Loucy (cell line): ENCODE measurements at regions not wholly inside any gene's neighbourhood (a gene's known extent, or its start where the extent isn't known, plus 50 kb on each side); places are given as distances from the start of the nearest gene placed in this dataset.
"Not testable (repeated sequence)": the region's sequence is repeated elsewhere in the genome, so short reads cannot be mapped to it uniquely, and the experiment has no call there.

Experiments used
- H2AFZ ChIP-seq: fragments of 200-600 bp; sonication (generic); 2 replicates; pipeline ENCODE4 v1.6.0; 2016; ENCODE audit warnings: antibody characterized with exemption, mild to moderate bottlenecking, low read length, moderate library complexity
- H3F3A ChIP-seq: fragments of 200-600 bp; 2 replicates; pipeline ENCODE4 v1.6.0; 2016; ENCODE audit warnings: antibody characterized with exemption, low read depth, mild to moderate bottlenecking
- H3K27me3 ChIP-seq: fragments of 200-600 bp; sonication (generic); 2 replicates; pipeline ENCODE4 v1.6.1; 2014; ENCODE audit warnings: low read length, mild to moderate bottlenecking; ENCODE audit not compliant: insufficient read depth, poor library complexity, severe bottlenecking
- H3K36me3 ChIP-seq: fragments of 200-600 bp; sonication (generic); 2 replicates; pipeline ENCODE4 v1.6.1; 2016; ENCODE audit warnings: low read length; ENCODE audit not compliant: insufficient read depth
- H3K4me1 ChIP-seq: fragments of 200-600 bp; sonication (generic); 2 replicates; pipeline ENCODE4 v1.5.1; 2014; ENCODE audit warnings: low read length, mild to moderate bottlenecking; ENCODE audit not compliant: insufficient read depth, poor library complexity, severe bottlenecking
- H3K4me2 ChIP-seq: fragments of 200-600 bp; sonication (generic); 2 replicates; pipeline ENCODE4 v1.6.0; 2014; ENCODE audit warnings: antibody characterized with exemption, low read length, low read depth, mild to moderate bottlenecking; ENCODE audit not compliant: poor library complexity, severe bottlenecking
- H3K4me3 ChIP-seq: fragments of 200-600 bp; sonication (generic); 2 replicates; pipeline ENCODE4 v1.5.1; 2014; ENCODE audit warnings: low read length, mild to moderate bottlenecking, mixed read lengths; ENCODE audit not compliant: poor library complexity, severe bottlenecking
- H3K79me2 ChIP-seq: fragments of 200-600 bp; sonication (generic); 2 replicates; pipeline ENCODE4 v1.6.1; 2014; ENCODE audit warnings: low read length; ENCODE audit not compliant: insufficient read depth
- H3K9ac ChIP-seq: fragments of 200-600 bp; sonication (generic); 2 replicates; pipeline ENCODE4 v1.6.0; 2014; ENCODE audit warnings: mild to moderate bottlenecking, low read depth, low read length, moderate library complexity; ENCODE audit not compliant: poor library complexity, severe bottlenecking
- H3K9me2 ChIP-seq: fragments of 200-600 bp; sonication (generic); replicated peaks from 2 replicates; pipeline ENCODE4 v1.6.1; 2016; ENCODE audit warnings: low read depth, low read length, mixed read lengths
- H3K9me3 ChIP-seq: fragments of 200-600 bp; sonication (generic); 2 replicates; pipeline ENCODE4 v1.6.1; 2014; ENCODE audit warnings: mild to moderate bottlenecking, antibody characterized with exemption, low read length, low read depth; ENCODE audit not compliant: insufficient read depth
- H4K20me1 ChIP-seq: fragments of 200-600 bp; sonication (generic); 2 replicates; pipeline ENCODE4 v1.6.0; 2014; ENCODE audit warnings: antibody characterized with exemption, low read length, mild to moderate bottlenecking; ENCODE audit not compliant: insufficient read depth, poor library complexity, severe bottlenecking
- CTCF ChIP-seq: fragments of 200-600 bp; sonication (generic); conservative IDR thresholded peaks from 2 replicates; pipeline ENCODE4 v1.5.1; 2014; ENCODE audit warnings: mild to moderate bottlenecking, antibody characterized with exemption, low read length
- EZH2phosphoT487 ChIP-seq: fragments of 200-600 bp; IDR thresholded peaks from 2 replicates; pipeline ENCODE4 v1.6.1; 2018; ENCODE audit warnings: antibody characterized with exemption, mild to moderate bottlenecking, moderate library complexity, borderline replicate concordance

GRCh38 chr14:42488965-42489364, 882.3 kb downstream of the LRFN5 start:
- no peaks in the 10 kb centered on the region for H3K4me1 ChIP-seq
- H3K9ac ChIP-seq = no peak overlapping the region
- no peaks in the 10 kb centered on the region for H3K9me2 ChIP-seq
- no peaks in the 10 kb centered on the region for H3F3A ChIP-seq
- H3K27me3 ChIP-seq = no peaks in the 10 kb centered on the region
- no peak overlapping the region for H3K4me2 ChIP-seq
- no peaks in the 10 kb centered on the region for H3K79me2 ChIP-seq
- no peaks in the 10 kb centered on the region for H4K20me1 ChIP-seq
- TF ChIP-seq CTCF (no peak), EZH2phosphoT487 (no peak)
- no peak overlapping the region for H3K4me3 ChIP-seq
- H3K9me3 ChIP-seq = no peaks in the 10 kb centered on the region
- 0 out of 2 replicates have a peak overlapping the region, but pooled peaks have one; percentile 47 for H2AFZ ChIP-seq
- H3K36me3 ChIP-seq = no peaks in the 10 kb centered on the region

GRCh38 chr14:42482345-42482971, 875.8 kb downstream of the LRFN5 start:
- not testable (repeated sequence) for H3F3A ChIP-seq, H3K9me2 ChIP-seq, H3K4me3 ChIP-seq, H3K27me3 ChIP-seq, H4K20me1 ChIP-seq, H3K36me3 ChIP-seq, H3K4me2 ChIP-seq, H3K9ac ChIP-seq, H3K4me1 ChIP-seq, H3K79me2 ChIP-seq, H3K9me3 ChIP-seq, H2AFZ ChIP-seq

- not testable (repeated sequence) for H3K9me2 ChIP-seq, H3K9ac ChIP-seq, H3F3A ChIP-seq, H3K36me3 ChIP-seq, H4K20me1 ChIP-seq, H2AFZ ChIP-seq, H3K79me2 ChIP-seq, H3K27me3 ChIP-seq, H3K9me3 ChIP-seq, H3K4me1 ChIP-seq, H3K4me2 ChIP-seq, H3K4me3 ChIP-seq
Observed at GRCh38 chr14:42481714-42482113, 875.0 kb downstream of the LRFN5 start.

- H3K9me3 ChIP-seq = no peaks in the 10 kb centered on the region
- H4K20me1 ChIP-seq = no peaks in the 10 kb centered on the region
- no peak overlapping the region for H2AFZ ChIP-seq
- no peak overlapping the region for H3K4me2 ChIP-seq
- H3K4me3 ChIP-seq = no peak overlapping the region
- no peaks in the 10 kb centered on the region for H3K27me3 ChIP-seq
- TF ChIP-seq EZH2phosphoT487 = no peak
- no peak for TF ChIP-seq CTCF
- no peaks in the 10 kb centered on the region for H3K36me3 ChIP-seq
- no peak overlapping the region for H3K9ac ChIP-seq
- no peaks in the 10 kb centered on the region for H3F3A ChIP-seq
- no peaks in the 10 kb centered on the region for H3K4me1 ChIP-seq
- H3K9me2 ChIP-seq = no peaks in the 10 kb centered on the region
- no peaks in the 10 kb centered on the region for H3K79me2 ChIP-seq
Observed at GRCh38 chr14:42480255-42480654, 873.6 kb downstream of the LRFN5 start.
